Neural crest cell (in vitro differentiated cells): ENCODE measurements at regions not wholly inside any gene's neighbourhood (a gene's known extent, or its start where the extent isn't known, plus 50 kb on each side); places are given as distances from the start of the nearest gene placed in this dataset.

Experiments used
- DNase-seq: peaks from one replicate; pipeline ENCODE4 v3.0.0; 2021; ENCODE audit warnings: low read depth, mixed read lengths, low spot score
- H3K27ac Mint-ChIP-seq: one replicate; pipeline ENCODE4 v1.8.0; 2021; ENCODE audit warnings: mild to moderate bottlenecking, mixed read lengths; ENCODE audit not compliant: unreplicated experiment
- H3K27me3 Mint-ChIP-seq: 2 replicates; pipeline ENCODE4 v1.8.0; 2021; ENCODE audit warnings: low read depth, mild to moderate bottlenecking, mixed read lengths
- H3K36me3 Mint-ChIP-seq: 2 replicates; pipeline ENCODE4 v1.8.0; 2021; ENCODE audit warnings: low read depth, mild to moderate bottlenecking, mixed read lengths
- H3K4me1 Mint-ChIP-seq: 2 replicates; pipeline ENCODE4 v1.8.0; 2021; ENCODE audit warnings: mixed read lengths
- H3K4me3 Mint-ChIP-seq: one replicate; pipeline ENCODE4 v1.8.0; 2021; ENCODE audit warnings: mild to moderate bottlenecking, mixed read lengths
- H3K9me3 Mint-ChIP-seq: 2 replicates; pipeline ENCODE4 v1.8.0; 2021; ENCODE audit warnings: mixed read lengths
- TF ChIP-seq, protein P1 (sequence below): fragments of 200-600 bp; sonication (generic); conservative IDR thresholded peaks from 2 replicates; pipeline ENCODE4 v1.5.0; 2021; ENCODE audit warnings: antibody characterized with exemption, mild to moderate bottlenecking

DNA sequence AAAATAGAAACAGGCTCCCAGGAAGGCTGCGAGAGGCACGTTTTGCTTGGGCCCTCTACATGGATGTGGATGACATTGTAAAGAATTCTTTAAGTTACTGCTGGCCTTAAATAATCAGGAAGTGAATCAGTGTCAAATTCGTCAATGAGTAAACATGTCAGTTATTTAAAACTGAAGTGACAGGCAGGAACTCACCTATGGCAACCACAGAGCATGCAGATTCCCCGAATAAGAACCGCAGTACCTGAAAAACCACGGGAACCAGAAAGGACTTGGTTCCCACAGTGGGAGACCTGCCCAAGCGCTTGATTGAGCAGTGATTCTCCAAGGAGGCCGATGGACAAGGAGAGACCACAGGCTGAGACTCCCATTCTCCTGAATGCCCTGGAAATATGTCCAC lies 351.2 kb upstream of the AKR1E2 start:
- peak overlapping the region; percentile 68 for H3K27ac Mint-ChIP-seq

DNA sequence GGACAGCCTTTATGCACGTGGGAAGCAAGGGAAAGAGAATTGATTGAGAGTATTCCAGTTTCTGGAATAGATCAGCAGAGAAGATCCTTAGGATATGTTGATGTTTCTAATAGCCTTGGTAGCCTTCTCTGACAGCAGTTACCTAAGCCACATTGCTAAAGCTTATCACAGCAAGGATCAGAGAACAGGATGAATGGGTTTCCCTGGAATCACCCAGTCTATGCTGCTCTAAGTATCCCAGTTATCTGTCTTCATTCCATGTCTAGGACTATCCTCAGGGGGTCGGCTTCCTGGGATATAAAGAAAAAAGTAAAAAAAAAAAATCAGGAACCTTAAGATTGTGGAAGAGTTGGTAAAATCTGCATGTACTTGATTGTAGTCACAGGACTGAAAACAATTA lies 352.0 kb upstream of the AKR1E2 start:
- H3K27ac Mint-ChIP-seq: no peak overlapping the region
- TF ChIP-seq, protein P1, sequence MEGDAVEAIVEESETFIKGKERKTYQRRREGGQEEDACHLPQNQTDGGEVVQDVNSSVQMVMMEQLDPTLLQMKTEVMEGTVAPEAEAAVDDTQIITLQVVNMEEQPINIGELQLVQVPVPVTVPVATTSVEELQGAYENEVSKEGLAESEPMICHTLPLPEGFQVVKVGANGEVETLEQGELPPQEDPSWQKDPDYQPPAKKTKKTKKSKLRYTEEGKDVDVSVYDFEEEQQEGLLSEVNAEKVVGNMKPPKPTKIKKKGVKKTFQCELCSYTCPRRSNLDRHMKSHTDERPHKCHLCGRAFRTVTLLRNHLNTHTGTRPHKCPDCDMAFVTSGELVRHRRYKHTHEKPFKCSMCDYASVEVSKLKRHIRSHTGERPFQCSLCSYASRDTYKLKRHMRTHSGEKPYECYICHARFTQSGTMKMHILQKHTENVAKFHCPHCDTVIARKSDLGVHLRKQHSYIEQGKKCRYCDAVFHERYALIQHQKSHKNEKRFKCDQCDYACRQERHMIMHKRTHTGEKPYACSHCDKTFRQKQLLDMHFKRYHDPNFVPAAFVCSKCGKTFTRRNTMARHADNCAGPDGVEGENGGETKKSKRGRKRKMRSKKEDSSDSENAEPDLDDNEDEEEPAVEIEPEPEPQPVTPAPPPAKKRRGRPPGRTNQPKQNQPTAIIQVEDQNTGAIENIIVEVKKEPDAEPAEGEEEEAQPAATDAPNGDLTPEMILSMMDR: no peak
- DNase-seq: no peak
- no peaks in the 10 kb centered on the region for H3K36me3 Mint-ChIP-seq
- H3K4me1 Mint-ChIP-seq: peaks cover 7% of the 10 kb centered on the region
- H3K9me3 Mint-ChIP-seq: no peaks in the 10 kb centered on the region
- H3K4me3 Mint-ChIP-seq: no peak overlapping the region
- no peaks in the 10 kb centered on the region for H3K27me3 Mint-ChIP-seq

More for the DNA sequence above, 351.2 kb upstream of the AKR1E2 start:
- no peaks in the 10 kb centered on the region for H3K36me3 Mint-ChIP-seq
- no peaks in the 10 kb centered on the region for H3K9me3 Mint-ChIP-seq
- H3K27me3 Mint-ChIP-seq: no peaks in the 10 kb centered on the region
- H3K4me1 Mint-ChIP-seq: peaks cover 13% of the 10 kb centered on the region
- H3K4me3 Mint-ChIP-seq: no peak overlapping the region
- no peak for DNase-seq
- TF ChIP-seq, protein P1: no peak

GRCh38 chr10:4472190-4472904 lies 353.7 kb upstream of the AKR1E2 start:
- peaks cover 2% of the 10 kb centered on the region for H3K9me3 Mint-ChIP-seq
- H3K4me3 Mint-ChIP-seq: no peak overlapping the region
- DNase-seq: no peak
- TF ChIP-seq, protein P1: no peak
- H3K27me3 Mint-ChIP-seq: no peaks in the 10 kb centered on the region
- H3K27ac Mint-ChIP-seq: no peak overlapping the region
- no peaks in the 10 kb centered on the region for H3K36me3 Mint-ChIP-seq
- peaks cover 7% of the 10 kb centered on the region for H3K4me1 Mint-ChIP-seq

DNA sequence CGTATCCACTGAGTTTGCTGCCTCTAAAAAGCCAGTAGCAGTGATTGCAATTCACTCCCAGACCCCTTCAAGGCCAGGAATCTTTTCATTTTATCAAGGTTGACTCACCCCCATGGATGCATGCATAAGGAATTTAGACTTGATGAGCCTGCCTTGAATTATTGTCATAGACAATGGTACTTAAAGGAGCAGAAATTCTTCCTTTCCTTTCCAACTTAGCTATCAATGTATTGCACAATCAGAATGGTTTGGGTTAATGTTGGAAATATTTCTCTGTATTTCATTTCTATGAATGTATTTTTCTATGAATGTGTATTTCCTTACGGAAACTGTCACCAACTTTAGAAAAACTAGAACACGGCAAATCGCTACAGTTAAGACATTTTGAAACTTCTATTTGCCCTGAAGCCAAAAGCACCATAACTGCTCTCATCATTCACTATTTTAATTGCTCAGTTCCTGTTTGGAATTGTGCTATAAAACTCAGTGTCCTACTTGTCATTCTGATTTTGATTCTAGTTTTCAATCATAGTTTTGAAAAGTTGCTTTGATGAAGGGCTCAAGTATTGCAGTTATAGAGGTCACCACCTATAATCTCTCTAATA lies 355.7 kb upstream of the AKR1E2 start:
- Mint-ChIP-seq H3K4me3 (no peak overlapping the region), H3K4me1 (peaks cover 7% of the 10 kb centered on the region), H3K27ac (no peak overlapping the region), H3K27me3 (no peaks in the 10 kb centered on the region), H3K9me3 (peaks cover 2% of the 10 kb centered on the region), H3K36me3 (no peaks in the 10 kb centered on the region)
- no peak for DNase-seq
- TF ChIP-seq, protein P1: no peak

DNA sequence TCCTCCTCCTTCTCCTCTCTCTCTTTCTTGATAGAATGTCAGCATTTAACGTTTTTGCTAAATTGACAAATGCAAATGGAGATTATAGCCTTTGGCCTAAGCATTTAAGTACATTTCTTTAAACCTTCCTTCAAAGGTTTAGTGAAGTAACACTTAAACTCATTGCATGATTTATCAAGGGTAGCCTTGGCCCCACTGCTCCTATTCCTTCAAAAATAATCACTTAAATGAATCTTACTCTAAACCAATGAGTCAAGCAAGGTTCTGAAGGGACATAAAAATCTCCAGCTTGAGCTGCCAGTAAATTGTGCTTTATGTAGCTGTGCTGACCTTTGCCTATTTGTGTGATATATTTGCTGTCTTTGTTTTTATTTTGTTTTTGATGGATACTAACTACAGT lies 358.5 kb upstream of the AKR1E2 start:
- Mint-ChIP-seq H3K36me3 (peaks cover 2% of the 10 kb centered on the region), H3K4me1 (peaks cover 7% of the 10 kb centered on the region), H3K27ac (no peak overlapping the region), H3K27me3 (no peaks in the 10 kb centered on the region), H3K9me3 (peaks cover 6% of the 10 kb centered on the region), H3K4me3 (no peak overlapping the region)
- TF ChIP-seq, protein P1: no peak
- DNase-seq: no peak
